H1 (cell line): ENCODE measurements at regions not wholly inside any gene's neighbourhood (a gene's known extent, or its start where the extent isn't known, plus 50 kb on each side); places are given as distances from the start of the nearest gene placed in this dataset.

ENCODE experiments used
- CTCF ChIA-PET: fragments of 300-600 bp; sonication (Branson Sonifier 250); formaldehyde crosslinking; loops from one replicate; lab custom pipeline; 2021; ENCODE audit not compliant: partially characterized antibody; lab: Charles Lee
- POLR2A ChIA-PET: fragments of 300-600 bp; sonication (Branson Sonifier 250); formaldehyde crosslinking; loops from one replicate; lab custom pipeline; 2021; ENCODE audit warnings: inconsistent platforms; ENCODE audit not compliant: partially characterized antibody; lab: Charles Lee
- DNase-seq, 2 experiments: peaks; one replicate each; pipeline versions ENCODE4 v3.0.0 to v3.0.0-alpha.2; 2010 to 2022; ENCODE audit warnings: low spot score in 2 of 2, low read depth in 1 of 2, mixed read lengths in 1 of 2
- FAIRE-seq: peaks from 2 replicates; lab custom pipeline; 2011; peaks lifted over from hg19 to GRCh38; lab: Jason Lieb, UNC
- H2AFZ ChIP-seq: 2 replicates; pipeline ENCODE4 v1.8.1; 2012; ENCODE audit warnings: low read length, inconsistent platforms
- H2AK5ac ChIP-seq: 2 replicates; pipeline ENCODE4 v1.6.1; 2013; ENCODE audit warnings: low read depth, low read length
- H2BK120ac ChIP-seq: replicated peaks from 2 replicates; pipeline ENCODE3; 2013; ENCODE audit warnings: low read depth, low read length, inconsistent platforms
- H2BK12ac ChIP-seq: 2 replicates; pipeline ENCODE4 v1.6.1; 2013; ENCODE audit warnings: low read depth, low read length
- H2BK15ac ChIP-seq: 2 replicates; pipeline ENCODE4 v1.6.1; 2013; ENCODE audit warnings: low read length
- H2BK20ac ChIP-seq: 2 replicates; pipeline ENCODE4 v1.6.1; 2013; ENCODE audit warnings: low read length
- H2BK5ac ChIP-seq: 2 replicates; pipeline ENCODE4 v1.6.1; 2013; ENCODE audit warnings: low read depth, low read length
- H3K14ac ChIP-seq: 2 replicates; pipeline ENCODE4 v1.6.1; 2013; ENCODE audit warnings: inconsistent platforms; ENCODE audit not compliant: insufficient read length
- H3K18ac ChIP-seq: 2 replicates; pipeline ENCODE4 v1.6.1; 2013; ENCODE audit warnings: low read length; ENCODE audit errors: extremely low read depth
- H3K23ac ChIP-seq: 2 replicates; pipeline ENCODE4 v1.6.1; 2013; ENCODE audit warnings: inconsistent platforms; ENCODE audit not compliant: insufficient read length
- H3K23me2 ChIP-seq: 2 replicates; pipeline ENCODE4 v1.6.1; 2013; ENCODE audit warnings: low read depth, low read length
- H3K27ac ChIP-seq: 2 replicates; pipeline ENCODE4 v1.6.1; 2011; ENCODE audit warnings: low read depth, low read length, inconsistent platforms
- H3K27me3 ChIP-seq, 4 experiments: replicated peaks in 1 of 4; 1 replicate in 1 of 4; 2 replicates in 3 of 4; pipeline versions ENCODE4 v1.6.1 to v1.8.1; 2011 to 2013; ENCODE audit warnings: low read length in 3 of 4, mild to moderate bottlenecking in 3 of 4, inconsistent platforms in 2 of 4, mixed read lengths in 2 of 4, moderate library complexity in 1 of 4; ENCODE audit not compliant: control insufficient read depth in 3 of 4, insufficient read depth in 3 of 4; ENCODE audit errors: extremely low read depth in 1 of 4
- H3K36me3 ChIP-seq, 4 experiments: 2 replicates each; pipeline versions ENCODE4 v1.6.1 to v1.8.1; 2011 to 2013; ENCODE audit warnings: mild to moderate bottlenecking in 4 of 4, low read length in 3 of 4, moderate library complexity in 2 of 4, control low read depth in 1 of 4, inconsistent platforms in 1 of 4; ENCODE audit not compliant: insufficient read depth in 4 of 4, control insufficient read depth in 2 of 4
- H3K4ac ChIP-seq: replicated peaks from 2 replicates; pipeline ENCODE3; 2013; ENCODE audit warnings: low read length, low read depth, mixed read lengths, inconsistent platforms; ENCODE audit not compliant: insufficient read length
- H3K4me1 ChIP-seq, 4 experiments: replicated peaks in 1 of 4; 1 replicate in 1 of 4; 2 replicates in 3 of 4; pipeline versions ENCODE4 v1.6.1 to v1.8.1; 2011 to 2013; ENCODE audit warnings: low read length in 3 of 4, inconsistent platforms in 2 of 4, mixed read lengths in 1 of 4; ENCODE audit not compliant: insufficient read depth in 4 of 4, control insufficient read depth in 3 of 4
- H3K4me2 ChIP-seq, 2 experiments: 2 replicates each; pipeline versions ENCODE4 v1.6.1 to v1.8.1; 2011 to 2013; ENCODE audit warnings: low read depth in 2 of 2, low read length in 2 of 2, control low read depth in 1 of 2, inconsistent platforms in 1 of 2, mild to moderate bottlenecking in 1 of 2; ENCODE audit not compliant: insufficient read depth in 1 of 2
- H3K4me3 ChIP-seq, 4 experiments: fragments of 200-600, 300-600 bp in 1 of 4; sonication (generic), shearing (Covaris generic), sonication (Bioruptor Twin) in 1 of 4; 2 replicates each; pipeline versions ENCODE4 v1.5.1 to v1.8.1; 2011 to 2016; ENCODE audit warnings: low read length in 4 of 4, low read depth in 3 of 4, control low read depth in 2 of 4, inconsistent platforms in 2 of 4, mild to moderate bottlenecking in 2 of 4, mixed read lengths in 1 of 4, moderate library complexity in 1 of 4; ENCODE audit not compliant: insufficient read depth in 2 of 4; ENCODE audit errors: extremely low read depth in 1 of 4
- H3K56ac ChIP-seq: replicated peaks from 2 replicates; pipeline ENCODE3; 2013; ENCODE audit warnings: low read depth, mild to moderate bottlenecking, mixed read lengths, low read length, inconsistent platforms; ENCODE audit not compliant: insufficient read length
- H3K79me1 ChIP-seq: 2 replicates; pipeline ENCODE4 v1.6.1; 2013; ENCODE audit warnings: low read depth, low read length, control low read depth
- H3K79me2 ChIP-seq, 2 experiments: 2 replicates each; pipeline versions ENCODE4 v1.6.1 to v1.8.1; 2012 to 2013; ENCODE audit warnings: low read length in 2 of 2, mild to moderate bottlenecking in 2 of 2, inconsistent platforms in 1 of 2; ENCODE audit not compliant: insufficient read depth in 2 of 2, control insufficient read depth in 1 of 2
- H3K9ac ChIP-seq, 4 experiments: replicated peaks in 1 of 4; 1 replicate in 1 of 4; 2 replicates in 3 of 4; pipeline versions ENCODE4 v1.6.1 to v1.8.1; 2011 to 2013; ENCODE audit warnings: low read depth in 3 of 4, low read length in 3 of 4, control low read depth in 2 of 4, mild to moderate bottlenecking in 2 of 4, moderate library complexity in 2 of 4, inconsistent platforms in 1 of 4; ENCODE audit errors: extremely low read depth in 1 of 4
- H3K9me3 ChIP-seq, 2 experiments: 2 replicates each; pipeline versions ENCODE4 v1.6.1 to v1.8.1; 2012 to 2013; ENCODE audit warnings: mild to moderate bottlenecking in 2 of 2, moderate library complexity in 2 of 2, control low read depth in 1 of 2, inconsistent platforms in 1 of 2, low read depth in 1 of 2, low read length in 1 of 2, mixed read lengths in 1 of 2; ENCODE audit not compliant: insufficient read depth in 2 of 2
- H4K20me1 ChIP-seq, 2 experiments: replicated peaks in 1 of 2; 2 replicates each; pipeline versions ENCODE3 to v1.8.1; 2011 to 2013; ENCODE audit warnings: inconsistent platforms in 2 of 2, low read length in 2 of 2, mild to moderate bottlenecking in 1 of 2; ENCODE audit not compliant: insufficient read depth in 2 of 2, control insufficient read depth in 1 of 2
- H4K5ac ChIP-seq: 2 replicates; pipeline ENCODE4 v1.6.1; 2013; ENCODE audit warnings: low read length, low read depth, mixed read lengths, inconsistent platforms; ENCODE audit not compliant: insufficient read length
- H4K8ac ChIP-seq: 2 replicates; pipeline ENCODE4 v1.8.0; 2013; ENCODE audit warnings: mild to moderate bottlenecking, moderate library complexity, low read length, inconsistent platforms; ENCODE audit not compliant: insufficient read depth; ENCODE audit errors: extremely low read depth
- H4K91ac ChIP-seq: replicated peaks from 2 replicates; pipeline ENCODE3; 2013; ENCODE audit warnings: low read length, mixed read lengths, inconsistent platforms; ENCODE audit not compliant: insufficient read length
- CEBPB ChIP-seq: IDR thresholded peaks from 2 replicates; pipeline ENCODE4 v1.6.1; 2012; ENCODE audit warnings: low read depth, low read length
- E2F6 ChIP-seq: IDR thresholded peaks from 2 replicates; pipeline ENCODE4 v1.6.1; 2012; ENCODE audit warnings: inconsistent platforms
- EP300 ChIP-seq, 2 experiments: IDR thresholded peaks; 1 replicate in 1 of 2; 2 replicates in 1 of 2; pipeline ENCODE4 v1.6.1; 2011 to 2012; ENCODE audit warnings: low read depth in 2 of 2, low read length in 2 of 2, mild to moderate bottlenecking in 2 of 2, borderline replicate concordance in 1 of 2, inconsistent platforms in 1 of 2, moderate library complexity in 1 of 2
- FOSL1 ChIP-seq: IDR thresholded peaks from 2 replicates; pipeline ENCODE4 v1.6.1; 2011; ENCODE audit warnings: mild to moderate bottlenecking, low read depth, low read length, moderate library complexity; ENCODE audit not compliant: insufficient read depth
- KDM4A ChIP-seq: IDR thresholded peaks from one replicate; pipeline ENCODE4 v1.7.1; 2012; ENCODE audit warnings: low read depth, mild to moderate bottlenecking, moderate library complexity, low read length, inconsistent platforms; ENCODE audit not compliant: severe bottlenecking
- POLR2A ChIP-seq, 2 experiments: IDR thresholded peaks; 1 replicate in 1 of 2; 2 replicates in 1 of 2; pipeline ENCODE4 v1.6.1; 2011; ENCODE audit warnings: low read depth in 2 of 2, low read length in 2 of 2, mild to moderate bottlenecking in 2 of 2; ENCODE audit errors: control extremely low read depth in 1 of 2
- POU5F1 ChIP-seq: IDR thresholded peaks from 2 replicates; pipeline ENCODE4 v1.6.1; 2011; ENCODE audit warnings: low read depth, mild to moderate bottlenecking, low read length, moderate library complexity
- SIX5 ChIP-seq: IDR thresholded peaks from 2 replicates; pipeline ENCODE4 v1.6.1; 2011; ENCODE audit warnings: mild to moderate bottlenecking, low read depth, low read length
- SRF ChIP-seq: IDR thresholded peaks from 2 replicates; pipeline ENCODE4 v1.6.1; 2011; ENCODE audit warnings: mild to moderate bottlenecking, low read depth, low read length, moderate library complexity
- SUZ12 ChIP-seq: fragments of 200-600 bp; sonication (generic); IDR thresholded peaks from 2 replicates; pipeline ENCODE4 v1.6.1; 2012; ENCODE audit warnings: mild to moderate bottlenecking, inconsistent platforms, low read length, moderate library complexity, mixed read lengths
- WGBS, 2 experiments: shearing (Covaris generic) in 1 of 2; methylation state at CpG; one replicate each; pipeline versions ENCODE4 v1.1.6 to v1.1.7; 2013 to 2015; ENCODE audit warnings: low lambda C conversion rate in 2 of 2, mixed read lengths in 2 of 2, inconsistent platforms in 1 of 2, low coverage in 1 of 2, missing lambda C conversion rate in 1 of 2; ENCODE audit not compliant: insufficient replicate concordance in 2 of 2, insufficient coverage in 1 of 2, insufficient read length in 1 of 2; ENCODE audit errors: extremely low coverage in 1 of 2, missing lambda C conversion rate in 1 of 2; 5-methylcytosine and 5-hydroxymethylcytosine counted together

GRCh38 chr6:130730600-130730999, 96.6 kb upstream of the SMLR1 start (continued):
- no peak for TF ChIP-seq SRF

GRCh38 chr6:130734161-130734560, 93.0 kb upstream of the SMLR1 start:
- Histone ChIP-seq H3K23me2 (peaks cover 2% of the 10 kb centered on the region; the same call in 1 of the 2 replicates), H3K4me3 (no peak overlapping the region), H3K36me3 (no peaks in the 10 kb centered on the region), H3K56ac (no peak overlapping the region), H2BK12ac (no peak overlapping the region), H3K23ac (no peak overlapping the region), H2BK120ac (no peak overlapping the region), H2AFZ (no peak overlapping the region), H3K4ac (no peak overlapping the region), H4K8ac (no peak overlapping the region), H4K5ac (no peak overlapping the region), H3K14ac (no peak overlapping the region), H3K9ac (no peak overlapping the region), H2BK15ac (no peak overlapping the region), H3K27ac (no peak overlapping the region), H2AK5ac (no peak overlapping the region), H3K4me1 (no peaks in the 10 kb centered on the region), H2BK5ac (no peak overlapping the region), H3K79me2 (no peaks in the 10 kb centered on the region), H4K91ac (no peak overlapping the region), H2BK20ac (no peak overlapping the region), H3K18ac (no peak overlapping the region), H4K20me1 (no peaks in the 10 kb centered on the region), H3K4me2 (no peak overlapping the region), H3K9me3 (no peaks in the 10 kb centered on the region), H3K79me1 (no peaks in the 10 kb centered on the region), H3K27me3 (no peaks in the 10 kb centered on the region)
- DNase-seq (no peak), FAIRE-seq (no peak)
- ChIA-PET POLR2A (no interaction called here), CTCF (interaction anchor here (2.1 kb wide), 1 partner anchor 9 kb away, joined by 9 read pairs; no protein-coding TSS in a partner anchor)
- WGBS, 2 experiments: 88% methylated on average over 3 of the region's 3 CpGs; no CpG with 5 or more reads in 1 of the 2 experiments
- no peak for TF ChIP-seq SIX5
- TF ChIP-seq FOSL1: no peak
- no peak for TF ChIP-seq E2F6
- no peak for TF ChIP-seq EP300 (IDR thresholded peaks at IDR 0.05; ENCODE audit: borderline replicate concordance in 1 of 2, low read depth in 2 of 2, low read length in 2 of 2)
- TF ChIP-seq POU5F1: no peak
- no peak for TF ChIP-seq SUZ12
- TF ChIP-seq CEBPB: no peak
- no peak for TF ChIP-seq KDM4A
- no peak for TF ChIP-seq POLR2A (IDR thresholded peaks at IDR 0.05; ENCODE audit: control extremely low read depth in 1 of 2, low read depth in 2 of 2, low read length in 2 of 2)
